Tibial nerve (tissue), 4 donors: ENCODE measurements at regions not wholly inside any gene's neighbourhood (a gene's known extent, or its start where the extent isn't known, plus 50 kb on each side); places are given as distances from the start of the nearest gene placed in this dataset.

Experiments
- DNase-seq, 2 donors: peaks; one replicate each; pipeline ENCODE4 v3.0.0-alpha.2; 2019; ENCODE audit warnings: low spot score in 2 of 2
- H3K27ac ChIP-seq, 4 donors: fragments of 200-600 bp; sonication (generic) in 3 of 4; one replicate each; pipeline ENCODE4 v1.5.1; 2017 to 2019; ENCODE audit warnings: mild to moderate bottlenecking in 1 of 4
- H3K27me3 ChIP-seq, 2 donors: fragments of 200-600 bp; sonication (generic) in 1 of 2; one replicate each; pipeline versions ENCODE4 v1.5.1 to v1.6.0; 2017 to 2019
- H3K36me3 ChIP-seq, 3 donors: fragments of 200-600 bp; sonication (generic); one replicate each; pipeline ENCODE4 v1.5.1; 2018 to 2019
- H3K4me1 ChIP-seq, 4 donors: fragments of 200-600 bp; sonication (generic) in 3 of 4; one replicate each; pipeline ENCODE4 v1.5.1; 2017 to 2019
- H3K4me3 ChIP-seq, 4 donors: fragments of 200-600 bp; sonication (generic) in 3 of 4; one replicate each; pipeline ENCODE4 v1.5.1; 2017 to 2019; ENCODE audit warnings: mild to moderate bottlenecking in 1 of 4, moderate library complexity in 1 of 4
- H3K9me3 ChIP-seq, 4 donors: fragments of 200-600 bp; sonication (generic) in 3 of 4; one replicate each; pipeline ENCODE4 v1.5.1; 2017 to 2019
- EP300 ChIP-seq, 2 donors: sonication (generic); formaldehyde crosslinking; IDR thresholded peaks; one replicate each; pipeline ENCODE4 v1.6.1; 2017; ENCODE audit warnings: antibody characterized with exemption in 2 of 2, mild to moderate bottlenecking in 1 of 2
- POLR2A ChIP-seq, 2 donors: fragments of 450-650 bp; IDR thresholded peaks; one replicate each; pipeline ENCODE4 v1.6.1; 2017; ENCODE audit warnings: antibody characterized with exemption in 2 of 2, mild to moderate bottlenecking in 2 of 2, moderate library complexity in 2 of 2
- WGBS, 2 donors: methylation state at CpG; one replicate each; pipeline ENCODE4 v1.1.5; 2018; 5-methylcytosine and 5-hydroxymethylcytosine counted together
- TF ChIP-seq, protein P1 (sequence below), 5 experiments: fragments of 200-600 bp in 3 of 5; fragments of 450-650 bp in 2 of 5; sonication (generic) in 3 of 5; IDR thresholded peaks; one replicate each; pipeline ENCODE4 v1.5.1; 2016 to 2019; ENCODE audit warnings: antibody characterized with exemption in 5 of 5, mild to moderate bottlenecking in 3 of 5, moderate library complexity in 2 of 5

DNA sequence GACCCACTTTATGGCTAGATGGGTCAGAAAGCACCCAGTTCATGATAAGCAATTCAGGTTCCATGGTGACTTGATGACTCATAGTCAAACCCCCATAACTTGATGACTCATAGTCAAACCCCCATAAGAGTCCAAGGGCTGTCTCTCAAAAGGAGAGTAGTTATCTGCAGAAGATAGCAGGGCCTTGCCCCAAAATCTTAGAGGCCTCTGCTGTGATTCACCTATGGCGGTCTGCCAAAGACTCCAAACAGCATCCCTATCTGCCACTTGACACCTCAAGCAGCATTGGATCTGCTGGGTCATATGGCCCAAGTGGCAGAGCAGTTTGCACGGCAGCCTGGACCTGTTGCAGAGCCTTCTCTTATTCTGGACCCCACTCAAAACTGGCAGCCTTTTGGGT, 395.2 kb upstream of the KIF2A start:
- H3K36me3 ChIP-seq, result no peaks in the 10 kb centered on the region
- H3K4me1 ChIP-seq, result no peaks in the 10 kb centered on the region
- WGBS, 2 donors, result 87 to 100% methylated on average over 1 to 2 of the region's 2 CpGs
- peaks cover 0 to 12% (median 0%) of the 10 kb centered on the region in 4 donors for H3K9me3 ChIP-seq
- no peak for TF ChIP-seq POLR2A (IDR thresholded peaks at IDR 0.05)
- no peak for TF ChIP-seq EP300 (IDR thresholded peaks at IDR 0.05)
- TF ChIP-seq, protein P1, sequence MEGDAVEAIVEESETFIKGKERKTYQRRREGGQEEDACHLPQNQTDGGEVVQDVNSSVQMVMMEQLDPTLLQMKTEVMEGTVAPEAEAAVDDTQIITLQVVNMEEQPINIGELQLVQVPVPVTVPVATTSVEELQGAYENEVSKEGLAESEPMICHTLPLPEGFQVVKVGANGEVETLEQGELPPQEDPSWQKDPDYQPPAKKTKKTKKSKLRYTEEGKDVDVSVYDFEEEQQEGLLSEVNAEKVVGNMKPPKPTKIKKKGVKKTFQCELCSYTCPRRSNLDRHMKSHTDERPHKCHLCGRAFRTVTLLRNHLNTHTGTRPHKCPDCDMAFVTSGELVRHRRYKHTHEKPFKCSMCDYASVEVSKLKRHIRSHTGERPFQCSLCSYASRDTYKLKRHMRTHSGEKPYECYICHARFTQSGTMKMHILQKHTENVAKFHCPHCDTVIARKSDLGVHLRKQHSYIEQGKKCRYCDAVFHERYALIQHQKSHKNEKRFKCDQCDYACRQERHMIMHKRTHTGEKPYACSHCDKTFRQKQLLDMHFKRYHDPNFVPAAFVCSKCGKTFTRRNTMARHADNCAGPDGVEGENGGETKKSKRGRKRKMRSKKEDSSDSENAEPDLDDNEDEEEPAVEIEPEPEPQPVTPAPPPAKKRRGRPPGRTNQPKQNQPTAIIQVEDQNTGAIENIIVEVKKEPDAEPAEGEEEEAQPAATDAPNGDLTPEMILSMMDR (IDR thresholded peaks at IDR 0.05), result no peak
- no peak overlapping the region for H3K27ac ChIP-seq
- H3K4me3 ChIP-seq, result no peak overlapping the region
- DNase-seq, result no peak
- H3K27me3 ChIP-seq, result no peaks in the 10 kb centered on the region

DNA sequence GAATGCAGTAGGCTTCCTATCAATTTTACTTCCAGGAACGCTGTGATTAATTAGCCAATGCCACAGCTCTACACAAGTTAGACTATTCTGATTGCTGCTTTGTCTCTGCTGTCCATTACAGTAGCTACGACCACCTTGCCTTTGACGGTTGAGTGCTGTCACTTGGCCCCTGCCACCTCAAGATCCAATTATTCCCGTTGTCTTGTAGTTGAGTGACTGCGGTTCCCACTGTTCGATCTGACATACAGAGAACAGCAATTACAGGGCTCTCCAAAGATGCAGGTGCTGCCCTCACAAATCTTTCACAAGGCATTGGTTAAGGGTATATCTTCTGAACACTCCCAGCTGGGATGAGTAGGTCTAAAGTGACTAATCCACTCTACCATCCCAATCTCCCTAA, 393.4 kb upstream of the KIF2A start:
- DNase-seq, result no peak
- Histone ChIP-seq H3K4me3 (no peak overlapping the region), H3K9me3 (peaks cover 0 to 12% (median 0%) of the 10 kb centered on the region in 4 donors), H3K27me3 (no peaks in the 10 kb centered on the region), H3K27ac (no peak overlapping the region), H3K4me1 (no peaks in the 10 kb centered on the region), H3K36me3 (no peaks in the 10 kb centered on the region)
- 94 to 95% methylated on average over 6 of the region's 6 CpGs for WGBS, 2 donors
- TF ChIP-seq EP300 (IDR thresholded peaks at IDR 0.05) (no peak), POLR2A (IDR thresholded peaks at IDR 0.05) (no peak)
- TF ChIP-seq, protein P1 (IDR thresholded peaks at IDR 0.05), result no peak

DNA sequence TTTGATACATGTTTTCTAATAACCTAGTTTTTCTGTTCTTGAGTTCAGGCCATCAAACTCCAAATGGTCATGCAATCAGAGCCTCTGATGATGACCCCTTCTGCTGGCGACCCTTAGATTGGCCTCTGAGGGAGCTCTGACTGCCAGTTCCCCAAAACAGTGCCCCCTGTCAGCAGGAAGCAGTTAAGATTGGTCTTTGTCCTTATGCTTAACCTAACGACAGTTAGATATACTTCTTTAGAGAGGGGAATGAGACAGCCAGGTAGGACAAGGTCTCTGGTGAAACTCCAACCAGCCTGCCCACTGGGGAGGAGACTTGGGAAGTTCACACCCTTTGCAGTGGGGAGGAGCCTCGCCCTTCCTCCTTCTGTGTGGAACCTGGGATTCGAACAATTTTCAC, 390.4 kb upstream of the KIF2A start:
- TF ChIP-seq EP300 (IDR thresholded peaks at IDR 0.05), result no peak
- TF ChIP-seq POLR2A (IDR thresholded peaks at IDR 0.05), result no peak
- TF ChIP-seq, protein P1 (IDR thresholded peaks at IDR 0.05), result no peak
- WGBS, 2 donors, result 57 to 66% methylated on average over 4 of the region's 4 CpGs

DNA sequence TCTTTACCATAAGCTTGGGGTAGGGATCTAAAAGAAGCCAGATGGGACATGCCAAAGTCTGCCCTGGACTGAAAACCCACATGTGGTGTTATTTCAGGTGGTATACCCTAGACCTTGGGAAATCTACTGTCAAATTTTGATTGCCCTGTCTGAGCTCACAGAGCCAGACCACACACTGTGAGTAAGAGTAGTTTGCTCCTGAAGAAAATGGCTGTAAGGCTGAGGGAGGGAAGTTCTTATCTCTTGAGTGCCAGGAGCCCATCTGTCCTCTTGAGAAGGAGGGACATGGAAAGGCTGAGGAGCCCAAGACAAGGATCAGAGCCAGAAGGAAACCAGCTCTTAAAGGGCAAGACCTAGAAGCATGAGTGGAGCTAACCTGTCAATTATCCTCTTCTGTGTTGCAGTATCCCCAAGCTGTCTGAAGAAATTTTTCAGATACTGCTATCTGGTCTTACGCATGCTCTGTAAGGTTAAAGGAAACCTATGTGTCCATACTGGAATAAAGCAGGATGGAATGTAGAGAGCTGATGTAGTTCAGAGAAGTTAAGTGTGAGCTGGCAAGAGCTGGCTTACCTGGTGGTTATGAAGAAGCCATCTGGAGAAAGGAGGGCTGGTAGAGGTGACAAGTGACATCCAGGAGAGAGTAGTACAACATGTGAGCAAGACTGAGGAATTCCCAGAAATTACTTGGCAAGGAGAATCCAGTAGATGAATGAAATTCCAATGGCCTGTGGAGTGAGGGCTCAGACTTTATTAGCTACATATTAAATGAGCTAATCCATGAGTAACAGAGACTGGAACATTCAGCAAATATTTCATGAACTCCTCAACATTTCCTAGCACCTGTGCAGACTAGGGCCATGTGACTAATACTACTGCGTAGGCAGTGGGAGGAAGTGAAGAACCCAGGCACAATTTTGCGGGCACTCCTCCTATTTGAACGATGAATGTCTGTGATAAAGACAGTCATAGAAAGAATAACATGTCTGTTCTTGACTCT, 389.1 kb upstream of the KIF2A start:
- whole genome bisulfite sequencing, 2 donors, result 95 to 97% methylated on average over 4 of the region's 4 CpGs
- Histone ChIP-seq H3K27ac (no peak overlapping the region), H3K4me1 (no peaks in the 10 kb centered on the region), H3K4me3 (no peak overlapping the region), H3K9me3 (peaks cover 0 to 11% (median 0%) of the 10 kb centered on the region in 4 donors), H3K27me3 (no peaks in the 10 kb centered on the region), H3K36me3 (no peaks in the 10 kb centered on the region)
- no peak for DNase-seq
- TF ChIP-seq EP300 (IDR thresholded peaks at IDR 0.05), result no peak
- TF ChIP-seq, protein P1 (IDR thresholded peaks at IDR 0.05), result no peak
- no peak for TF ChIP-seq POLR2A (IDR thresholded peaks at IDR 0.05)

More for the DNA sequence above, 390.4 kb upstream of the KIF2A start:
- Histone ChIP-seq H3K36me3 (no peaks in the 10 kb centered on the region), H3K27ac (no peak overlapping the region), H3K27me3 (no peaks in the 10 kb centered on the region), H3K4me1 (no peaks in the 10 kb centered on the region), H3K4me3 (no peak overlapping the region), H3K9me3 (peaks cover 0 to 12% (median 0%) of the 10 kb centered on the region in 4 donors)
- no peak for DNase-seq

DNA sequence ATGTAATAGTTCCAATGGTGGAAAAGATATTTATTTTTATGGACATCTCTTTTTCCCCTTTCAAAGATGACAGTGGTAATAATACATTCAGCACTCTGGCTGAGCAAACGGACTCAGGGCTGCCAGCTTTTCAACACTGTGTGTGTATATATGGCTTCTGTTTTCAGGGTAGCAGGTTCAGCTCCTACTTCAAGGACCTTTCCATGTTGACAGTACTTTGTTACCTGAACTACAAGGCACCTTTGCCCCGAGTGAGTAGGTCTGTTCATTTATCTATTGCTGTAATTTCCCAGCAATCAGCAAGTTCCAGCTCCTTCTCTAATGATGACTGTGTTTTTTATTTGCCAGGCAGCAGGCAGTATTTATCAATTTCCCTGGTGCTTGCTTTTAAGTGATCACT, 387.4 kb upstream of the KIF2A start:
- H3K4me3 ChIP-seq, result no peak overlapping the region
- no peaks in the 10 kb centered on the region for H3K27me3 ChIP-seq
- H3K36me3 ChIP-seq, result no peaks in the 10 kb centered on the region
- DNase-seq, result no peak
- no peaks in the 10 kb centered on the region for H3K4me1 ChIP-seq
- WGBS, 2 donors, result 57 to 67% methylated on average over 2 of the region's 2 CpGs
- no peak overlapping the region for H3K27ac ChIP-seq
- TF ChIP-seq POLR2A (IDR thresholded peaks at IDR 0.05) (no peak), EP300 (IDR thresholded peaks at IDR 0.05) (no peak)
- TF ChIP-seq, protein P1 (IDR thresholded peaks at IDR 0.05), result no peak
- H3K9me3 ChIP-seq, result no peaks in the 10 kb centered on the region
